ENCODE measurements at regions not wholly inside any gene's neighbourhood (a gene's known extent, or its start where the extent isn't known, plus 50 kb on each side); places are given as distances from the start of the nearest gene placed in this dataset.

- H3K27me3 ChIP-seq (ENCODE audit: control insufficient read depth in 4 of 4, insufficient read depth in 4 of 4, low read length in 3 of 4) = peaks cover 0 to 3% (median 0%) of the 10 kb centered on the region in 4 donors
- no peak for DNase-seq (ENCODE audit: low spot score)
- no peaks in the 10 kb centered on the region for H3K9me3 ChIP-seq (ENCODE audit: control insufficient read depth in 4 of 4, low read length in 3 of 4)
- H3K4me1 ChIP-seq (ENCODE audit: control insufficient read depth in 4 of 4, insufficient read depth in 4 of 4, low read length in 3 of 4) = no peaks in the 10 kb centered on the region
- H3K36me3 ChIP-seq (ENCODE audit: control insufficient read depth in 4 of 4, insufficient read depth in 3 of 4, low read depth in 1 of 4, low read length in 3 of 4) = no peaks in the 10 kb centered on the region
- TF ChIP-seq GABPA (IDR thresholded peaks at IDR 0.05 in 1 of 2, conservative IDR thresholded peaks at IDR 0.05 in 1 of 2) (no peak), REST (IDR thresholded peaks at IDR 0.05) (no peak), FOXA1 (IDR thresholded peaks at IDR 0.05) (no peak), NR2F2 (IDR thresholded peaks at IDR 0.05) (no peak), EGR1 (IDR thresholded peaks at IDR 0.05; ENCODE audit: low read depth in 2 of 2) (no peak), JUND (IDR thresholded peaks at IDR 0.05) (no peak), ZBTB33 (IDR thresholded peaks at IDR 0.05) (no peak), TAF1 (conservative IDR thresholded peaks at IDR 0.05) (no peak), HNF4A (conservative IDR thresholded peaks at IDR 0.05) (no peak), MAX (IDR thresholded peaks at IDR 0.05) (no peak), YY1 (IDR thresholded peaks at IDR 0.05) (no peak), HNF4G (IDR thresholded peaks at IDR 0.05) (no peak), CTCF (IDR thresholded peaks at IDR 0.05; ENCODE audit: low read depth, low read length, missing input control) (no peak), FOXA2 (IDR thresholded peaks at IDR 0.05) (no peak), RXRA (IDR thresholded peaks at IDR 0.05) (no peak), RAD21 (IDR thresholded peaks at IDR 0.05) (no peak), SP1 (IDR thresholded peaks at IDR 0.05) (no peak), ATF3 (IDR thresholded peaks at IDR 0.05) (no peak)
- H3K4me3 ChIP-seq (ENCODE audit: low read depth in 1 of 3, low read length in 3 of 3) = no peak overlapping the region
- no peak overlapping the region for H3K9ac ChIP-seq (ENCODE audit: low read depth in 1 of 2, low read length in 2 of 2)
- WGBS = 67% methylated on average over 1 of the region's 1 CpG
- H3K27ac ChIP-seq (ENCODE audit: low read depth in 1 of 2, low read length in 2 of 2) = no peak overlapping the region
Observed at GRCh38 chr4:131613824-131614216, 1535.3 kb upstream of the PCDH10 start.
